Superior temporal gyrus (tissue), 1 donor: ENCODE measurements at regions not wholly inside any gene's neighbourhood (a gene's known extent, or its start where the extent isn't known, plus 50 kb on each side); places are given as distances from the start of the nearest gene placed in this dataset.
A peak's percentile ranks its signal among the peaks of the same experiment; 100 is the strongest.
"Not testable (repeated sequence)": the region's sequence is repeated elsewhere in the genome, so short reads cannot be mapped to it uniquely, and the experiment has no call there.

Source experiments
- DNase-seq: peaks from one replicate; pipeline ENCODE4 v3.0.0-alpha.2; 2016; ENCODE audit errors: extremely low spot score

DNA sequence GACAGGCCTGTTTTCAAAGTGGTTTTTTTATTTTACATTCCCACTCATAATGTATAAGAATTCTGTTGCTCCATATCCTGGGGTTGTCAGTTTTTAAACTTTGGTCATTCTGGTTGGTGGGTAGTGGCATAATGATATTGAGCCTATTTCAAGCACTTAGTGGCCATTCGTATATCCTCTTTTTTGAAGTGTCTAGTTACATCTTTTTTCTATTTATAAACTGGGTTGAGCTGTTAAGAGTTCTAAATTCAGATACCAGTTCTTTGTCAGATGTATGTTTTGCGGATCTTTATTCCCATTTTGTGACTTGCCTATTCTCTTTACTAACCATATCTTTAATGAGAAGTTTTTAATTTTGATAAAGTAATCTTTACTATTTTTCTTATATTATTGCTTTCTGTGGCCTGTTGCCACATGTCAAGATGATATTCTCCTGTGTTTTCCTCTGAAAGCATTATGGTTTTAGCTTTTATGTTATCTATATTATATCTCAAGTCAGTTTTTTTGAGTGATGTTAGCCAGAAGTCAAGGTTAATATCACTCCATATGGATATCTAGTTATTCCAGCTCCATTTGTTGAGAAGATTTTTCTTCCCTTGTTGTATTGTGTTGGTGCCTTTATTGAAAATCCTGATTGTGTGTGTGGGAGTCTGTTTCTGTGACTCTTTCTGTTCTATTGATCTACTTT is 110.9 kb downstream of the FHIP1A start:
- DNase-seq: no peak

DNA sequence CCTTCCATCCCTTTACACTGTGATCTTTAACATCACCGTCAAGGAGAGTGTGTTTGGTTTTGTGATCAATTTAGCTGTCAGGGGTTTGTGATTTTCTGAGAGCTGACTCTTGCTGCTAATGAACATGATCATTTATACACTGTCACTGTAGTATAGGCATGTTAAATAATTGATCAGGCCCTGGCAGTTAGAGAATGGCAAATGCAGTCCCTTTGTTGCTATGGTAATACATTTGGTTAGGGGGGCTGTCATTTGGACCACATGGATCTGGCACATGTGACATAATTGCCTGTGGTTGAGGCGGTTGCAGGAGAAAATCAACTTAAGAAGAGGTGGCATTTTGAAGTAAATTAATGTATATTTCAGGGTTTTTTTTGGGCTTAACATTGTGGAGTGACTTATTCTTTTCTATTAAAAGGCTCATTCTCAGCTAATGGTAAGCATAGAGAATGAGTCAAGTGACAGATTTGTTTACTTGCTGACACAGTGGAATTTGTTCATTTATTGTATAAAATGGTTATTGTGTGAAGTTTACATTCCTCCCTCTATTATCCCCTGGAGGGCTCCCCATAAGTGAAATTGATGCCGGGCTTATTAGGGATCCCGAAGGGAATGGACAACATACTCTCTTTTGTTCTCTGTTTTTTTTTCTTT is 114.0 kb downstream of the FHIP1A start:
- DNase-seq: no peak

DNA sequence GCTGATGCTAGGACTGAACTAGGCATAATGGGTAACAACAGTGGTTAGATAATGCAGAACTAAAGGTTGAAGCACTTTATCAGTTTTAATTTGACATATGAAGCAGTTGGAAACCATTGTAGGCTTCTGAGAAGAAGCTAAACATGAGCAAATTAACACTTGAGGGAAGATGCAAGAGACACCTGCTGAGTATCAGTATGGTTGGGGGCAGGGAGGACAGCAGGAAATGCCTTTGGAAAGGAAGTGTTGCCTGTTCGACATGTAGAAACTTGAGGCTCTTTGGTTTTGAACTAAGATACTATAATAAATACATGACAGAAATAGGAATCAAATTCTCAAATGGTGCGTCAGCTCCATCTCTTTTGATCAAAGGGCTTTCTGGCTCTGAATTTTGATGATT is 115.6 kb downstream of the FHIP1A start:
- no peak for DNase-seq

DNA sequence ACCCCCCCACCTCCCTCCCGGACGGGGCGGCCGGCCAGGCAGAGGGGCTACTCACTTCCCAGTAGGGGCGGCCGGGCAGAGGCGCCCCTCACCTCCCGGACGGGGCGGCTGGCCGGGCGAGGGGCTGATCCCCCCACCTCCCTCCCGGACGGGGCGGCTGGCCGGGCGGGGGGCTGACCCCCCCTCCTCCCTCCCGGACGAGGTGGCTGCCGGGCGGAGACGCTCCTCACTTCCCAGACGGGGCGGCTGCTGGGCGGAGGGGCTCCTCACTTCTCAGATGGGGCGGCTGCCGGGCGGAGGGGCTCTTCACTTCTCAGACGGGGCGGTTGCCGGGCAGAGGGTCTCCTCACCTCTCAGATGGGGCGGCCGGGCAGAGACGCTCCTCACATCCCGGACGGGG is 117.5 kb downstream of the FHIP1A start:
- DNase-seq: not testable (repeated sequence)

DNA sequence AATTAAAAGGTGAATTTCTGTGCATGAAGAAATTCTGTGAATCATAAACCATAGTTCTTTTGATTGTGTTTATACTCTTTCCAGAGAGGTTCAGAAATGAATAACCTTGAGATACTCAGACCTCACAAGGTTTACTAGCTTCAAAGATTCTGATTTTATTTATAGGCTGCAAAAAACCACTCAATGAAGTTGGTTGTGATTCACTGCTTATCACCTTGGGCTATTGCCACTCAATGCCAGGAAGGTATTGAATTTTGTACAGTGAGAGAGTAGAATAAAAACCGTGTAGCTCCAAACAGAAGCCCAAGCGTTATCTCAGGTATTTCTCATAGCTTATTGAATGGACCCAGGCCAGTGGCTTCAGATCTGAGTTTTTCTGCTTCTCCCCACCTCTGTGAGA is 118.7 kb downstream of the FHIP1A start:
- no peak for DNase-seq

DNA sequence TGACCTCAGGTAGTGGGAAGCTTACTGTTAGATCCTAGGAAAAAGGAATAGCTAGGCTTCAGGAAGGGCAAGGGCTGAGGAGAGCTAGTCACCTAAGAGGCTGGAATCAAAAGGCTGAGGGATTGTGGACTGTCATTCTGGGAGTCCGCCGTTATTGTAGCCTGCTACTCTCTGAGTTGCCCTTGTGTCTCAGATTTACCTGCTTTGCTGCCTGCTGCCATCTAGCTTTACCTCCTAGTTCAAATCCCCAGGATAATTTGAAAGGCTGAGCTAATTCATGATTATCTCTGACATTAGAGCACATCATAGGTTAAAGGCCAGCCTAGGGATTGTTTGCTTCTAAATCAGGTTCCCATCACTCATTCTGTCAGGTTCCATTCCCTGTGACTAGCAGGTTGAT is 120.2 kb downstream of the FHIP1A start:
- no peak for DNase-seq

DNA sequence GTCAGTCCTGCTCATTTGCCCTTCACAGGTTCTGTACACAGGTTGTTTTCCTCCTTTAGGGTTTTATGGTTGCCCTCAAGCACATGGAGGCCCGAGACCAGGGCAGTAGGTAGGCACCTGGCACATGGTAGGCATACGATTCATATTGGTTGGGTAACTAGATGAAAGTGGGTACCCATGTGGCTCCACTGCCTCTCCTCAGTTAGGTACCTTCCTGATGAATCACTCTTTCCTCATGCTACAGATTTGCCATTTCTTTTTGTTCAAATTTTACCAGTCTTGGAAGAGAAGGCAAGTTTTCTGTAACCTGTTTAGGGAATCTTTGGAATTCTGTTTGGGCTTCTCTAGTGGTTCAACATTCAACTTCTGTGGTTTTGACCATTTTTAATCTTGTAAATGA is 121.3 kb downstream of the FHIP1A start:
- no peak for DNase-seq

DNA sequence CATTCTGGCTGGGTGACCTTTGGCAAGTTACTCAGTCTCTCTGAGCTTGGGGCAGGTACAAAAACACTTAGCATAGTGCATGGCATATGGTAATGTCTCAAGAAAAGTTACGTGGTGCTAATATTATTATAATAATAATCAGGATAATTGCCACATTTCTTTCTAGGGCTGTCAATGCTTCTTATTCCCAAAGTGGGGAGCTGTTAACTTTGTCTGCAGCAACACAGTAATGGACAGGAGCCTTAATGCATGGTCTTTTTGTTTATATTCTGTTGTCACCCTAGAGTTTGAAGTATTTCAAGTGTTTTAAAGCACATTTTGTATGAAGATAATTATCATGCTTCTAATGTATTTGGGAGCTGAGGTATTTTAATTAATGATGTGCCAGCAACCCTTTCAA is 121.8 kb downstream of the FHIP1A start:
- DNase-seq: no peak

DNA sequence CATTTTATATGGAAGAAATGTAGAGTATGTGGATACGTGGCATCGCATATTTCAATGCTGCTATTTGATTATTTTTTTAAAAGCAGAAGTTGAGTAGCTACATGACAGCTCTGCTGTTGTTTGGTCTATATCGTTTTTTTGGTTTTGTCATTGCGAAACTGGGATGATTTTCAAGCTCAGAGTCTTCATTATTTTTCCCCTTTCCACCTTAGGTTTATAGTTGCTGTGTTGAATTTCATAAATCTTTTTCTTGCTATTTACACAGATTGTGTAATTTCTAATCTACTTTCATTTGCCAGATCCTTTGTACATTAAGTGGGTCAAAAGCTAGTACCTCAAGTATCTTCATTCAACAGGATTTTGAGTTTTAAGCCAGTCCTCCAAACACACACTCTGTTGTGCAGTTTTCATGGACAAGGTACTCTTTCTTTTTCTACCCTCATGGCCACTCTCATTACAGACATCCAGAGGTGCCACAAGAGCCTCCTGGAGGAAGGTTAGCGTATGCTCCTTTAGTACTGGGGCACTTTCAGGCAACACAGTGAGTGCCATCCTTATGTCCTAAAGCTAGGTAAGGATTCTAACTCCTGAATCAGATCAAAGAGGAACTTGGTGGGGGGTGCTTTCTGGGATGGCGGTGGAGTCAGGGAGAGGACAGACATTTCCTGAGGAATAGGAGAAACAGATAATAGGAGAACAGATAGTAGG is 123.2 kb downstream of the FHIP1A start:
- DNase-seq: no peak

DNA sequence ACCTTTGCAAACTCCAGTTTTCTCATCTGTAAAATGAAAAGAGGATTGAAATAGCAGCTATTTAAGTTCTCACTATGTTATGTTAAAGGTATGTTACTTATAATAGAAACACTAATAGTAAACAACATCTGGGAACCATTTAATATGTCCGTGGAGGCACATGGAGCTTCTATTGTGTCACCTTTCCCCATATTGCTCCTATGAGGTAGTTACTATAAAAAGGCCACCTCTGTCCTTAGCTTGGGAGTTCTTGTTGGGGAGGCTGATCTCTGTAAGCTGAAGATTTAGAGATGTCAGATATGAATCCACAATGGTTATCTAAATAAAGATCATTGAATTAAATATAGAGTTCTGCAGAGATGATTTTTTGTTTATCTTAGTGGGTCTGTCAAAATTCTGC is 125.2 kb downstream of the FHIP1A start:
- DNase-seq: no peak

DNA sequence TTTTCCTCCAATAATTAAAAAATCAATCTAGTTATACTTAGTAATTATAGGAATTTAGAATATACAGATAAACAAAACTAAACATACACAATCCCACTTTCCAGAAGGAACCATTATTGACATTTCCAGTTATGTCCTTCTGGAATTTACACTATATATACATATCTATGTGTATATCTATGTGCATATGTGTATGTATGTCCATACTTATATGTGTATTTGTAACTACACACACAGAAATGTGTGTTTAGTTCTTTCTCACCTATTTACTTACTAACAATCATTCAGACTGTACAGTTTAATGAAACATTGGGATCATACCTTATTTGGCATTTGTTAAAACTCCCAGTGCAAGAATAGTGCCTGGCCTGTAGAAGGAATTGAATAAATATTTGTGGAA is 126.4 kb downstream of the FHIP1A start:
- DNase-seq: no peak

DNA sequence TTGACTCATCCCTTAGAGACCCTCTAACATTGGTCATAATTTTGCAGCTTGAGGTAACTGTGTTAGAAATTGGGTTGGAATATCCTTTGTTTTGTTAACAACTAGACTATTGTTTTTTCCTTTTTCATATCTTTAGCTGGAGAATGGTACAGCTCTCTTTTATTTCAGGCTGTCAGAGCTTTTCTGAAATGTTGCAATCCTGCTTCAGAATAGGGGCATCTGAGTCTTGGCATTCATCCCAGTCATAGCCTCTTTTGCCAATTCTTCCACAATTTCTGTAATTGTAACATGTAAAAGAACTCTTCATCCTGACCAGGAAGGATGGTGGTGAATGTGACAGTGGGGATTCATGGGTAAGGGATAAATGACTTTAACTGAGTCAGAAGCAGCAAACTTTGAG is 128.7 kb downstream of the FHIP1A start:
- DNase-seq: peak; percentile 73

DNA sequence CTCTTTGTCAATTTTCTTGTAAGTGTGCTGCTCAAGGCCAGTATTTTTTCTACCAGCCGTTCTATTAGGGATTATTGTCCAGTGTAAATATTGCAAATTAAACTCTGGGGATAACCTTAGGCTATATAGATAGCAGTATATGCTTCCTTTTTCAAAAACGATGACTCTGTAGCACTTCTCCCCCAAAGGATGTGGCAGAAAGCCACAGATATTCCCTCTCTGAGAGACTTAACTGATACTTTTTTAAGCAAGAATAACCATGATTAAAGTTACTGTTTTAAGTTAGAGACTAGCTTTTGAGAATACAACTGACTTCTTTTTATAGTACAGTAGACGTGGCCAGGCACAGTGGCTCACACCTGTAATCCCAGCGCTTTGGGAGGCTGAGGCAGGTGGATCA is 130.0 kb downstream of the FHIP1A start:
- DNase-seq: no peak

DNA sequence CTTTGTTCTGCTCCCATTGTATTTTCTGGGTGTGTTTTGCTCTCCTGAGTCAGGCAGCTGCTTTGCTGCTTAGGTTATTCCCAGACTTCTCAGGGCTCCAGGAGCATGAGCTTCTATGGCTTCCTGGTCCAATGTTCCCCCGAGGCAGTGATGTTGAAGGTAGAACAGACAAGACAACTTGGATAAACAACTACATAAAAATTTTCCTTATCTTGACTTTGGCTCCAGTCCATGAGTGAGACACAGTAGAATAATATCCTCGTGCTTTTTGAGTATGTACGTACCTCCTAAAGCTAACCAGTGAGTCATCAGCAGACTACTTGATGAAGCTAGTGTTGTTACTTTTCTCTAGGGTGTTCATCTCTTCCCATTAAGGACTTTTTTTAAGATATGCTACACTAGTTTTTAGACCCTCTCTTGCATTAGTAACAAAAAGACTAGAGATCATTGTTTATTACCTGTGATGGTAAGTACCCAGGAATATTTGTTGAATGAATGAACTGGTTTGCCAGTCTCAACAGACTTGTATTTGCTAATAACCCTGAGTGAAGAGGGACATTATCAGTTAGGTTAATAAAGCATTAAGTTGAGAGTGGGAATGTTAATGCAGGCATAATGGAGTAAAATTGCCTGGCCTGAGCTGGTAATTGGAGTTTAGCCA is 131.9 kb downstream of the FHIP1A start:
- DNase-seq: no peak

DNA sequence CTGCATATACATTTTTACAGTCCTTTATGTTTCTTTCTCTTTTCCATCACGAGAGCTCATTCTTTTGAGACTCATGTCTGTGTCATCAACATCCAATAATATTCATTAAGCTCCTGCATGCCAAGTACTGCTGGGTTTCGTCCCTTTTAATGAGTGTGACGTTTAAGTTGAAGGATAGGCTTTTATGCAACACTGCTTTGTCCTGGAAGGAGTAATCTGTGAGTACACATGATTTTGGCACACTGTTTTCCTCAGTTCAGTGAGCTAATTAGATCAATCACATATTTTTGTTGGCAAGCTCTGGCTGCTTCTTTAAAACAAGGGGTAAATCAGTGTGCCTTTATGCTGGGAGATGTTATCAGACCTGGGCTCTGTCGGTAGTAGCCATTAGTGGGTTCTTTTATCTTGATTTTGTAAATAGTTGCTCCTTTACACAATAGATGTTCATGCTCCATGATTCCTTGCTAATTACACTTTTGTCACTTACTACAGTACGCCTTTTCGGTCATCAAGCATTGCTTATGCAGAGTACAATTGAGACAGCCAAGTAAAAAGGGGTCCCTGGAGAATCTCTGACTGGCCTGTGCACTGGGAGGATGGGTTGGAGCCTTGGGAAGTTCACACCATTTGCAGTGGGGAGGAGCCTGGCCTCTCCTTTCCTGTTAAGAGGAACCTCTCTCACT is 132.6 kb downstream of the FHIP1A start:
- DNase-seq: no peak

DNA sequence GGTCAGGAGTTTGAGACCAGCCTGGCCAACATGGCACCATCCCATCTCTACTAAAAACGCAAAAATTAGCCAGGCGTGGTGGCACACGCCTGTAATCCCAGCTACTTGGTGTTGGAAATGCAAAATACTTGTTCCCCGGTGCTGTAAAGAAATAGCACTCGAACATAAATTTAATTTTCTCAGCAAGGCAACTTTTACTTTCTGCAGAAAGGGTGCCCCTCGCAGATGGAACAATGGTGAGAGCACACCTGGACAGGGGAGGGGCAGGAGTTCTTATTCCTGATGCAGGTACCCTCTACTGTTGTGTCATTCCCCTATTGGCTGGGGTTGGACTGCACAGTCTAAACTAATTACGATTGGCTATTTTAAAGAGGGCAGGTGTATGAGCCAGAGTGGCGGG is 139.7 kb downstream of the FHIP1A start:
- no peak for DNase-seq

DNA sequence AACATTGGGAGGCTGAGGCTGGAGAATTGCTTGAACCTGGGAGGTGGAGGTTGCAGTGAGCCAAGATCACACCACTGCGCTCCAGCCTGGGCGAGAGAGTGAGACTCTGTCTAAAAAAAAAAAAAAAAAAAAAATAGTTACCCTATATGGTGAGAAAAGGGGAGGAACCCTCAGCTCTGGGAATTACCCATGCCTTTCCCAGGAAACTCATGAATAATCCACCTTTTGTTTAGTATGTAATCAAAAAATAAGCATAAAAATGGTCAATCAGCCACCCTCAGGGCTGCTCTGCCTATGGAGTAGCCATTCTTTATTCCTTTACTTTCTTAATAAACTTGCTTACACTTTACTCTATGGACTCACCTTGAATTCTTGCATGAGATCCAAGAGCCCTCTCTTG is 140.4 kb downstream of the FHIP1A start:
- DNase-seq: not testable (repeated sequence)

DNA sequence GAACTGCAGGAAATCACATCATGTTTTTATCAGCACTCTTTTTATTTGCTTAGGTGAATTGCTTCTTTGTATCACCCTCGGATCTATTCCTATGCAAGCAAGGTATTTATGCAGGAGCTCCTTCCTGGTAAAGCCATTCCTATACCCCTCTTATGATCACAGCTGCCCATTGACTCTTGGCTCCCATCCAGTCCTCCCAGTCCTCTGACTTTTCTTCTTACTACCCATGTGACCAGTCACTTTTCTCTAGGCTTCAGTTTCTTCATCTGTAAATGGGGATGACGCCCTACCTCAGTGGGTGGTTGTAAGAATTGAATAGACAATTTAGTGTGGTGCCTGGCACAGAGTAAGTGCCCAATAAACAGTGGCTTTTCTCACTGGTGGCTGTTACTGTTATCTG is 144.9 kb downstream of the FHIP1A start:
- DNase-seq: no peak

DNA sequence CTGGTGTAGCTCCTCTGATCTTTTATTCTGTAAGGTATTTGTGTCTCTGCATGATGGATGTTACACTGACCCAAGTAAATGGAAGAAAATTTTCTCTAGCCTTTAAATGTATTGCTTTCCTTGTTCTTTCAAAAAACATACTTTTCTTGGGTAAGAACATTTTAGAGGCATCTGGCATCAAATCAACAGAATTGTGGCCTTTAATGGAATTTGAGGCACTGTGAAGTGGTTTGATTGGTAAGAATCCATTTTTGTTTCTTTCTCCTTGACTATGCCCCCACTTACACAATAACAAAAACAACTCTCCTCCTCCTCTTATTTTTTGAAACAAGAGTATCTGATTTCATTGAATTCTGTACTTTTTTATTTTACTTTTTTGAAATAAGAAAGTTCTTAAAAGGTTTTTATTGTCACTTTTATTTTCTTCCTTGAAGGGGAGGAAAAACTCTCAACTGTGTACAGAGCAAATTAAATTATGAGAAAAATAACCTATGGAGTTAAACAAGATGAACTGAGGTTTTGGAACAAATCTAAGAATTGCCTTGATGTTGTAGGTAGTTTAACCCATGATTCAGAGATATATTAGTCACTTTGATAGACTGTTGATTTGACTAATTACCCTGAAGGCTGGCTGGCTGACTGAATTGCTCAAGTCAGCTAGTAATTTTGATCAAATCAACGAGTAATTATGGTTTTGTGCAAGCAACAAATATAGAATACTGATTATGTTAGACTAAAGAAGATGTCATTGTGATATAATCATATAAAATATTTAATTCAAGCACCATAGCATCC is 146.4 kb downstream of the FHIP1A start:
- DNase-seq: no peak

DNA sequence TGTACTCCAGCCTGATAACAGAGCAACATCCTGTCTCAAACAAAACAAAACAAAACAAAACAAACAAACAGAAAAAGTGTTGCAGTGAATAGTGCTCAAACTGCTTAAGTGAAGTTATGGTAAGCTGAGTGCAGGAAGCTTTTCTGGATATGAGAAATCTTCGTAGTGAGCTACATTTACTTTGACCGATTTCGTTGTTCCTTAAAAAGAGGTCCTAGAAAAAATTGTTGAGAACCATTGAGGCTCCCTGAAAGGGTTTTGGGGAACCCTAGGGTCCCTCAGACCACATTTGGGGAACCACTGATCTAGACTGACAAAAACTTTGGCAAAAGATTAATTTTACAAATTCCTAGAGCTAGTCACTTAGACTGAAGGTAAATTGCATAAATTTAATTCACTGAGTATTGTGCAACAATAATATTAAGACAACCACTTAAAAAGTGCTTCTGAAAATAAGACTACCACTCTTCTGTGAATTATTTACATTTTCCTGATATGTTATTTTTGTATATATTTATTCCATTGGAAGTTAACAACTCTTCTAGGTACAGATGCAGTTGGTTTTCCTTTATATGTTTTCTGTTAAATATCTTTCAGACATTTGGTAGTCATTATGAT is 149.6 kb downstream of the FHIP1A start:
- no peak for DNase-seq

DNA sequence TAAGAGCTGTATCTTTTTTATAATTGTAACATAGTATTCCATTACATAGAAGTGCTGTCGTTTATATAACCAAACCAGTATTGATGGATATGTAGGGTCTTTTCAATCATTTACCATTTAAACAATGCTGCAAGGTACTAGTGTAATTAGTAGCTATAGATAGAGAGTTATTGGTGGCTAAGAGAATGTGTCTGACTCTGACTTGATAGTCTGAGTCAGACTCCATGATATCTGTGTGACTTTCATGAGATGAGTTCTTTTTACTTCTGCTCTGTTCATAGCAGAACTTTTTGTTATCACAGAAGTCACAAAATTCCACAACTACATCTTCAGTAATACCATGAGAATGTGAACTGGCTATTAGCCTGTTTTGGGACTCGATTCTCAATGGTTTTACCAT is 150.6 kb downstream of the FHIP1A start:
- DNase-seq: no peak
